CD8-positive, alpha-beta memory T cell (primary cell): ENCODE measurements at regions not wholly inside any gene's neighbourhood (a gene's known extent, or its start where the extent isn't known, plus 50 kb on each side); places are given as distances from the start of the nearest gene placed in this dataset.

Experiments used
- CTCF ChIA-PET: fragments of 350-600 bp; sonication (Branson Sonifier 250); formaldehyde crosslinking; loops from one replicate; lab custom pipeline; 2021; ENCODE audit warnings: antibody characterized with exemption; lab: Charles Lee
- POLR2A ChIA-PET: fragments of 350-600 bp; sonication (Branson Sonifier 250); formaldehyde crosslinking; loops from one replicate; lab custom pipeline; 2021; ENCODE audit warnings: antibody characterized with exemption; lab: Charles Lee
- DNase-seq, 5 donors: peaks; one replicate each; pipeline versions ENCODE4 v3.0.0 to v3.0.0-alpha.2; 2020 to 2022; ENCODE audit warnings: mixed read lengths in 1 of 5
- H3K27ac ChIP-seq: one replicate; pipeline ENCODE4 v1.7.0; 2013; ENCODE audit warnings: low read depth, mild to moderate bottlenecking, low read length, moderate library complexity
- H3K27me3 ChIP-seq: 2 replicates; pipeline ENCODE4 v1.7.0; 2013; ENCODE audit warnings: low read length, mild to moderate bottlenecking; ENCODE audit not compliant: insufficient read depth, poor library complexity, severe bottlenecking
- H3K36me3 ChIP-seq: 2 replicates; pipeline ENCODE4 v1.7.0; 2013; ENCODE audit warnings: mild to moderate bottlenecking, low read length, moderate library complexity; ENCODE audit not compliant: insufficient read depth
- H3K4me1 ChIP-seq: 2 replicates; pipeline ENCODE4 v1.7.0; 2013; ENCODE audit warnings: mild to moderate bottlenecking, low read length, moderate library complexity; ENCODE audit not compliant: insufficient read depth
- H3K4me3 ChIP-seq: 2 replicates; pipeline ENCODE4 v1.7.0; 2013; ENCODE audit warnings: mild to moderate bottlenecking, low read length
- H3K9me3 ChIP-seq: 2 replicates; pipeline ENCODE4 v1.7.0; 2013; ENCODE audit warnings: mild to moderate bottlenecking, low read length
- H3K27ac Mint-ChIP-seq, 8 donors: one replicate each; pipeline ENCODE4 v1.8.0; 2020 to 2021; ENCODE audit warnings: mixed read lengths in 8 of 8, mild to moderate bottlenecking in 6 of 8, inconsistent platforms in 3 of 8, moderate library complexity in 3 of 8
- H3K27me3 Mint-ChIP-seq, 2 donors: one replicate each; pipeline ENCODE4 v1.8.0; 2020 to 2021; ENCODE audit warnings: mixed read lengths in 2 of 2, mild to moderate bottlenecking in 1 of 2, moderate library complexity in 1 of 2
- H3K36me3 Mint-ChIP-seq, 3 donors: one replicate each; pipeline ENCODE4 v1.8.0; 2020 to 2021; ENCODE audit warnings: mixed read lengths in 3 of 3, inconsistent platforms in 1 of 3, mild to moderate bottlenecking in 1 of 3
- H3K4me1 Mint-ChIP-seq, 3 donors: one replicate each; pipeline ENCODE4 v1.8.0; 2020 to 2021; ENCODE audit warnings: mixed read lengths in 3 of 3, inconsistent platforms in 1 of 3, mild to moderate bottlenecking in 1 of 3
- H3K4me3 Mint-ChIP-seq, 7 donors: one replicate each; pipeline ENCODE4 v1.8.0; 2020 to 2021; ENCODE audit warnings: mixed read lengths in 7 of 7, mild to moderate bottlenecking in 6 of 7, moderate library complexity in 4 of 7, inconsistent platforms in 2 of 7
- H3K9me3 Mint-ChIP-seq, 5 donors: one replicate each; pipeline ENCODE4 v1.8.0; 2020 to 2022; ENCODE audit warnings: mixed read lengths in 5 of 5, mild to moderate bottlenecking in 3 of 5, moderate library complexity in 2 of 5, inconsistent platforms in 1 of 5

GRCh38 chr1:34655206-34655874 lies 99.5 kb upstream of the GJB5 start:
- no peaks in the 10 kb centered on the region for H3K9me3 ChIP-seq
- DNase-seq: no peak
- no peaks in the 10 kb centered on the region for H3K36me3 ChIP-seq
- Mint-ChIP-seq H3K9me3 (no peaks in the 10 kb centered on the region), H3K27me3 (peaks cover 11 to 13% of the 10 kb centered on the region in 2 donors), H3K27ac (no peak overlapping the region), H3K4me1 (no peaks in the 10 kb centered on the region), H3K36me3 (peaks cover 0 to 1% (median 0%) of the 10 kb centered on the region in 3 donors), H3K4me3 (no peak overlapping the region)
- no peaks in the 10 kb centered on the region for H3K4me1 ChIP-seq
- POLR2A ChIA-PET: no interaction called here
- no peak overlapping the region for H3K4me3 ChIP-seq
- CTCF ChIA-PET: no interaction called here
- no peak overlapping the region for H3K27ac ChIP-seq
- H3K27me3 ChIP-seq: no peaks in the 10 kb centered on the region

GRCh38 chr1:34655875-34656240 lies 99.0 kb upstream of the GJB5 start:
- no peak overlapping the region for H3K27ac ChIP-seq
- ChIA-PET CTCF (no interaction called here), POLR2A (no interaction called here)
- H3K27me3 Mint-ChIP-seq: peaks cover 10 to 15% of the 10 kb centered on the region in 2 donors
- peaks cover 0 to 1% (median 0%) of the 10 kb centered on the region in 3 donors for H3K36me3 Mint-ChIP-seq
- no peaks in the 10 kb centered on the region for H3K27me3 ChIP-seq
- no peak for DNase-seq
- H3K27ac Mint-ChIP-seq: no peak overlapping the region
- no peak overlapping the region for H3K4me3 ChIP-seq
- H3K4me1 Mint-ChIP-seq: no peaks in the 10 kb centered on the region
- H3K4me1 ChIP-seq: no peaks in the 10 kb centered on the region
- H3K9me3 ChIP-seq: no peaks in the 10 kb centered on the region
- no peaks in the 10 kb centered on the region for H3K9me3 Mint-ChIP-seq
- no peak overlapping the region for H3K4me3 Mint-ChIP-seq
- H3K36me3 ChIP-seq: no peaks in the 10 kb centered on the region

- no peak overlapping the region for H3K4me3 Mint-ChIP-seq
- H3K4me1 Mint-ChIP-seq: no peaks in the 10 kb centered on the region
- H3K36me3 ChIP-seq: no peaks in the 10 kb centered on the region
- no peaks in the 10 kb centered on the region for H3K9me3 ChIP-seq
- no peak overlapping the region for H3K27ac Mint-ChIP-seq
- no peak for DNase-seq
- H3K27me3 Mint-ChIP-seq: peaks cover 10 to 19% of the 10 kb centered on the region in 2 donors
- H3K4me1 ChIP-seq: no peaks in the 10 kb centered on the region
- H3K9me3 Mint-ChIP-seq: no peaks in the 10 kb centered on the region
- CTCF ChIA-PET: no interaction called here
- no peak overlapping the region for H3K27ac ChIP-seq
- no peaks in the 10 kb centered on the region for H3K27me3 ChIP-seq
- H3K36me3 Mint-ChIP-seq: peaks cover 0 to 1% (median 0%) of the 10 kb centered on the region in 3 donors
- POLR2A ChIA-PET: no interaction called here
- H3K4me3 ChIP-seq: no peak overlapping the region
These were observed 98.5 kb upstream of the GJB5 start for GRCh38 chr1:34656299-34656698.

GRCh38 chr1:34656731-34657130 lies 98.1 kb upstream of the GJB5 start:
- POLR2A ChIA-PET: no interaction called here
- Histone ChIP-seq H3K4me3 (no peak overlapping the region), H3K36me3 (no peaks in the 10 kb centered on the region), H3K27ac (no peak overlapping the region), H3K4me1 (no peaks in the 10 kb centered on the region), H3K27me3 (no peaks in the 10 kb centered on the region), H3K9me3 (no peaks in the 10 kb centered on the region)
- Mint-ChIP-seq H3K4me3 (no peak overlapping the region), H3K4me1 (no peaks in the 10 kb centered on the region), H3K27ac (no peak overlapping the region), H3K9me3 (no peaks in the 10 kb centered on the region), H3K36me3 (peaks cover 0 to 1% (median 0%) of the 10 kb centered on the region in 3 donors), H3K27me3 (peaks cover 11 to 23% of the 10 kb centered on the region in 2 donors)
- no peak for DNase-seq
- CTCF ChIA-PET: no interaction called here

- Histone ChIP-seq H3K9me3 (no peaks in the 10 kb centered on the region), H3K36me3 (no peaks in the 10 kb centered on the region), H3K4me1 (no peaks in the 10 kb centered on the region), H3K4me3 (no peak overlapping the region), H3K27ac (no peak overlapping the region), H3K27me3 (no peaks in the 10 kb centered on the region)
- Mint-ChIP-seq H3K9me3 (no peaks in the 10 kb centered on the region), H3K4me3 (no peak overlapping the region), H3K4me1 (no peaks in the 10 kb centered on the region), H3K27me3 (peaks cover 11 to 26% of the 10 kb centered on the region in 2 donors), H3K27ac (no peak overlapping the region), H3K36me3 (peaks cover 0 to 1% (median 0%) of the 10 kb centered on the region in 3 donors)
- POLR2A ChIA-PET: no interaction called here
- DNase-seq: no peak
- CTCF ChIA-PET: no interaction called here
These were observed 97.6 kb upstream of the GJB5 start for GRCh38 chr1:34657266-34657665.

- no peak for DNase-seq
- peaks cover 0 to 1% (median 0%) of the 10 kb centered on the region in 3 donors for H3K36me3 Mint-ChIP-seq
- no peak overlapping the region for H3K4me3 Mint-ChIP-seq
- ChIA-PET POLR2A (no interaction called here), CTCF (no interaction called here)
- no peaks in the 10 kb centered on the region for H3K9me3 Mint-ChIP-seq
- no peaks in the 10 kb centered on the region for H3K4me1 ChIP-seq
- no peaks in the 10 kb centered on the region for H3K4me1 Mint-ChIP-seq
- no peaks in the 10 kb centered on the region for H3K27me3 ChIP-seq
- no peak overlapping the region for H3K4me3 ChIP-seq
- no peaks in the 10 kb centered on the region for H3K36me3 ChIP-seq
- H3K9me3 ChIP-seq: no peaks in the 10 kb centered on the region
- H3K27ac ChIP-seq: no peak overlapping the region
- no peak overlapping the region for H3K27ac Mint-ChIP-seq
- H3K27me3 Mint-ChIP-seq: peaks cover 8 to 26% of the 10 kb centered on the region in 2 donors
These were observed 97.0 kb upstream of the GJB5 start for GRCh38 chr1:34657849-34658248.

GRCh38 chr1:34663031-34663430 lies 91.8 kb upstream of the GJB5 start:
- ChIA-PET POLR2A (no interaction called here), CTCF (no interaction called here)
- H3K4me1 ChIP-seq: no peaks in the 10 kb centered on the region
- no peaks in the 10 kb centered on the region for H3K27me3 ChIP-seq
- H3K36me3 ChIP-seq: no peaks in the 10 kb centered on the region
- peaks cover 1 to 29% of the 10 kb centered on the region in 2 donors for H3K27me3 Mint-ChIP-seq
- DNase-seq: no peak
- H3K4me3 ChIP-seq: no peak overlapping the region
- no peaks in the 10 kb centered on the region for H3K9me3 ChIP-seq
- H3K4me1 Mint-ChIP-seq: no peaks in the 10 kb centered on the region
- H3K27ac Mint-ChIP-seq: no peak overlapping the region
- no peak overlapping the region for H3K4me3 Mint-ChIP-seq
- no peaks in the 10 kb centered on the region for H3K9me3 Mint-ChIP-seq
- H3K36me3 Mint-ChIP-seq: no peaks in the 10 kb centered on the region
- no peak overlapping the region for H3K27ac ChIP-seq

- Histone ChIP-seq H3K27ac (no peak overlapping the region), H3K4me1 (no peaks in the 10 kb centered on the region), H3K27me3 (no peaks in the 10 kb centered on the region), H3K4me3 (no peak overlapping the region), H3K9me3 (no peaks in the 10 kb centered on the region), H3K36me3 (no peaks in the 10 kb centered on the region)
- H3K9me3 Mint-ChIP-seq: peaks cover 0 to 12% (median 0%) of the 10 kb centered on the region in 5 donors
- CTCF ChIA-PET: no interaction called here
- no peaks in the 10 kb centered on the region for H3K4me1 Mint-ChIP-seq
- POLR2A ChIA-PET: no interaction called here
- H3K4me3 Mint-ChIP-seq: no peak overlapping the region
- no peak overlapping the region for H3K27ac Mint-ChIP-seq
- no peak for DNase-seq
- no peaks in the 10 kb centered on the region for H3K36me3 Mint-ChIP-seq
- H3K27me3 Mint-ChIP-seq: peaks cover 2 to 29% of the 10 kb centered on the region in 2 donors
These were observed 86.8 kb upstream of the GJB5 start for GRCh38 chr1:34668063-34668462.
